CD4-positive, alpha-beta T cell (primary cell): ENCODE measurements at regions not wholly inside any gene's neighbourhood (a gene's known extent, or its start where the extent isn't known, plus 50 kb on each side); places are given as distances from the start of the nearest gene placed in this dataset.

Experiments
- ATAC-seq: fragments of 200-7000 bp; cut with Tn5 transposase; one replicate; pipeline ENCODE4 v1.10.0; 2022; ENCODE audit warnings: mild to moderate bottlenecking; ENCODE audit not compliant: poor library complexity
- CTCF ChIA-PET: fragments of 350-600 bp; sonication (Branson Sonifier 250); formaldehyde crosslinking; loops from one replicate; lab custom pipeline; 2021; ENCODE audit warnings: antibody characterized with exemption, inconsistent platforms; lab: Charles Lee
- POLR2A ChIA-PET: fragments of 350-600 bp; sonication (Branson Sonifier 250); formaldehyde crosslinking; loops from one replicate; lab custom pipeline; 2021; ENCODE audit warnings: antibody characterized with exemption, inconsistent platforms; lab: Charles Lee
- DNase-seq, 14 experiments: peaks; one replicate each; pipeline ENCODE4 v3.0.0-alpha.2; 2013 to 2020; ENCODE audit warnings: mixed read lengths in 2 of 14
- H3K27ac ChIP-seq, 2 donors: one replicate each; pipeline versions ENCODE4 v1.5.1 to v1.7.0; 2013; ENCODE audit warnings: low read length in 2 of 2, low read depth in 1 of 2, mild to moderate bottlenecking in 1 of 2
- H3K27me3 ChIP-seq, 2 experiments: 1 replicate in 1 of 2; 2 replicates in 1 of 2; pipeline versions ENCODE4 v1.6.1 to v1.7.0; 2013; ENCODE audit warnings: low read length in 2 of 2, control low read depth in 1 of 2, mild to moderate bottlenecking in 1 of 2, moderate library complexity in 1 of 2; ENCODE audit not compliant: insufficient read depth in 2 of 2, control insufficient read depth in 1 of 2
- H3K36me3 ChIP-seq: one replicate; pipeline ENCODE4 v1.6.1; 2013; ENCODE audit warnings: low read length, control low read depth; ENCODE audit not compliant: insufficient read depth
- H3K4me1 ChIP-seq: one replicate; pipeline ENCODE4 v1.6.1; 2013; ENCODE audit warnings: low read length, control low read depth; ENCODE audit not compliant: insufficient read depth
- H3K4me3 ChIP-seq: one replicate; pipeline ENCODE4 v1.5.1; 2013; ENCODE audit warnings: mild to moderate bottlenecking, low read length, moderate library complexity
- H3K9me3 ChIP-seq, 2 experiments: 1 replicate in 1 of 2; 2 replicates in 1 of 2; pipeline versions ENCODE4 v1.6.1 to v1.7.0; 2013; ENCODE audit warnings: low read length in 2 of 2, mild to moderate bottlenecking in 2 of 2, control low read depth in 1 of 2, moderate library complexity in 1 of 2; ENCODE audit not compliant: control insufficient read depth in 1 of 2, insufficient read depth in 1 of 2
- H3K27ac Mint-ChIP-seq: one replicate; pipeline ENCODE4 v1.8.0; 2020; ENCODE audit warnings: mixed read lengths
- H3K27me3 Mint-ChIP-seq: one replicate; pipeline ENCODE4 v1.8.0; 2021; ENCODE audit warnings: mixed read lengths
- H3K36me3 Mint-ChIP-seq: one replicate; pipeline ENCODE4 v1.8.0; 2021; ENCODE audit warnings: low read depth, mixed read lengths
- H3K4me1 Mint-ChIP-seq: one replicate; pipeline ENCODE4 v1.8.0; 2021; ENCODE audit warnings: low read depth, mixed read lengths
- H3K4me3 Mint-ChIP-seq: one replicate; pipeline ENCODE4 v1.8.0; 2020; ENCODE audit warnings: mild to moderate bottlenecking, mixed read lengths
- H3K9me3 Mint-ChIP-seq: one replicate; pipeline ENCODE4 v1.8.0; 2020; ENCODE audit warnings: mixed read lengths
- intact Hi-C, 2 experiments: fragments of 100-400 bp; cut with DNase I in 1 of 2; cut with micrococcal nuclease in 1 of 2; formaldehyde crosslinking; loops; one replicate each; pipeline versions ENCODE4 v1.15.1 to v1.9.0; 2023 to 2025; cut with DNase I, micrococcal nuclease
- TF ChIP-seq, protein P1 (sequence below): fragments of 200-600 bp; IDR thresholded peaks from one replicate; pipeline ENCODE4 v1.8.0; 2022; ENCODE audit warnings: antibody characterized with exemption, mild to moderate bottlenecking

DNA sequence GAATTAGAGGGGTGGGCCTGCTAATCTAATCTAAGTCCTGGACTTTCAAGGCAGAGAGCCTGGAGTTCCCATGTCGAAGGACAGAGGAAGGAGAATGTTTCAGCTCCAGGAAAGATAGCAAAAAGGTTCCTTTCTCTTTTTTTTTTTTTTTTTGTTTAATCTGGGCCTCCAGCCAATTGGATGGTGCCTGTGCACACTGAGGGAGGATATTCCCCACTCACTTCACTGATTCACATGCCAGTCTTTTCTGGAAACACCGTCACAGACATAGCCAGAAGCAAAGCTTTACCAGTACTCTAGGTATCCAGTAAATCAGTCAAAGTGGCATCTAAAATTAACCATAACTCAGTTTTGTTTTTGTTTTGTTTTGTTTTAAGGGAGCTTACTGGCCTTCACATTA, 721.1 kb downstream of the TENT5A start:
- no peak overlapping the region for H3K27ac Mint-ChIP-seq
- H3K4me3 Mint-ChIP-seq = no peak overlapping the region
- no peaks in the 10 kb centered on the region for H3K36me3 Mint-ChIP-seq
- ChIA-PET POLR2A (no interaction called here), CTCF (no interaction called here)
- TF ChIP-seq, protein P1, sequence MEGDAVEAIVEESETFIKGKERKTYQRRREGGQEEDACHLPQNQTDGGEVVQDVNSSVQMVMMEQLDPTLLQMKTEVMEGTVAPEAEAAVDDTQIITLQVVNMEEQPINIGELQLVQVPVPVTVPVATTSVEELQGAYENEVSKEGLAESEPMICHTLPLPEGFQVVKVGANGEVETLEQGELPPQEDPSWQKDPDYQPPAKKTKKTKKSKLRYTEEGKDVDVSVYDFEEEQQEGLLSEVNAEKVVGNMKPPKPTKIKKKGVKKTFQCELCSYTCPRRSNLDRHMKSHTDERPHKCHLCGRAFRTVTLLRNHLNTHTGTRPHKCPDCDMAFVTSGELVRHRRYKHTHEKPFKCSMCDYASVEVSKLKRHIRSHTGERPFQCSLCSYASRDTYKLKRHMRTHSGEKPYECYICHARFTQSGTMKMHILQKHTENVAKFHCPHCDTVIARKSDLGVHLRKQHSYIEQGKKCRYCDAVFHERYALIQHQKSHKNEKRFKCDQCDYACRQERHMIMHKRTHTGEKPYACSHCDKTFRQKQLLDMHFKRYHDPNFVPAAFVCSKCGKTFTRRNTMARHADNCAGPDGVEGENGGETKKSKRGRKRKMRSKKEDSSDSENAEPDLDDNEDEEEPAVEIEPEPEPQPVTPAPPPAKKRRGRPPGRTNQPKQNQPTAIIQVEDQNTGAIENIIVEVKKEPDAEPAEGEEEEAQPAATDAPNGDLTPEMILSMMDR = no peak
- Histone ChIP-seq H3K4me1 (no peaks in the 10 kb centered on the region), H3K27me3 (no peaks in the 10 kb centered on the region), H3K36me3 (no peaks in the 10 kb centered on the region), H3K4me3 (no peak overlapping the region), H3K9me3 (peaks cover 0 to 8% of the 10 kb centered on the region in 2 experiments), H3K27ac (no peak overlapping the region)
- intact Hi-C loops = no loop called here
- H3K27me3 Mint-ChIP-seq = no peaks in the 10 kb centered on the region
- ATAC-seq (no peak), DNase-seq (no peak)
- no peaks in the 10 kb centered on the region for H3K9me3 Mint-ChIP-seq
- no peaks in the 10 kb centered on the region for H3K4me1 Mint-ChIP-seq

DNA sequence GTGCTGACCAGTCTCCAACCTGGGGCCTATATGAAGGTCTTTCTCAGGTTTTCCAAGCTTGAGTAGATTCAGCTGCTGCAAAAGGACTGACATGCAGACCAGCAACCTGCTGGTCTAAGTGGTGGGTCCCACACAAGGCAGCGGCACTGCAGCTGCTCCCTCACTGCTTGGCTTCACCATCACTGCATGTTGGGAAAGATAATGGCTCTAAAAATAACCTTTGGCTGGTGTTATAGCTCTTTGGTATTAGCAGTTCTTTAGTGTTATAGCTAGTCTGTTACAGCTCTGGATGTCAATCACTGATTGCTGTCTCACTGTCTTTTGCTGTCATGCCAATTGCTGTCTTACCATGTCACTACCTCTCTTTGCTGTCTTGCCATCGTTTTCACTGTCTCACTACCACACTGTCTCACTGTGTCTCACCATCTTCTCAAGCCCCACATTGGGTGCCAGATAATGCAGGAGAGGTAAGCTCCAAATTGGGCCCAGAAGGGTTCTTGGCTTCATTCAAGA, 726.4 kb downstream of the TENT5A start:
- intact Hi-C loops = no loop called here
- no peak overlapping the region for H3K4me3 Mint-ChIP-seq
- ChIA-PET POLR2A (no interaction called here), CTCF (no interaction called here)
- H3K9me3 Mint-ChIP-seq = peaks cover 6% of the 10 kb centered on the region
- Histone ChIP-seq H3K9me3 (peaks cover 0 to 12% of the 10 kb centered on the region in 2 experiments), H3K4me1 (no peaks in the 10 kb centered on the region), H3K36me3 (no peaks in the 10 kb centered on the region), H3K27me3 (no peaks in the 10 kb centered on the region), H3K4me3 (no peak overlapping the region), H3K27ac (no peak overlapping the region)
- TF ChIP-seq, protein P1 = no peak
- DNase-seq (no peak), ATAC-seq (no peak)
- H3K4me1 Mint-ChIP-seq = no peaks in the 10 kb centered on the region
- H3K36me3 Mint-ChIP-seq = no peaks in the 10 kb centered on the region
- H3K27ac Mint-ChIP-seq = no peak overlapping the region
- H3K27me3 Mint-ChIP-seq = no peaks in the 10 kb centered on the region

DNA sequence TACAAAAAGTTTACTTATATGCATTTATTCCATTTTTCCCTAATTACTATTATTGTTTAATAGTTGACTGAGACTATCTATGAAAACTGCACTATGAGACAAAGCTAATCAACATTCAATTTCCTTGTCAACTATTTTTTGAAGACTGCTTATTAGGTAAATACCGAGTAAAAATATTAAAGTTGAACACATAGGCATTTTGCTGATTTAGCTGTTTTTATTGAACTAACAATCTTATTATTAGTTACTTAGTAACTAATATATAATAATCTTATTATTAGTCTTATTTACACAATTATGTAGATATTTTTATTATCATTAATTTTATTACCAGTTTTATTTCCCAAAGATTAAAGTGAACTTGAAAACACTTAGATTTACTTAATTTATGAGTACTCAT, 728.8 kb downstream of the TENT5A start:
- Histone ChIP-seq H3K9me3 (peaks cover 0 to 9% of the 10 kb centered on the region in 2 experiments), H3K36me3 (no peaks in the 10 kb centered on the region), H3K27ac (no peak overlapping the region), H3K4me3 (no peak overlapping the region), H3K4me1 (no peaks in the 10 kb centered on the region), H3K27me3 (no peaks in the 10 kb centered on the region)
- Mint-ChIP-seq H3K9me3 (peaks cover 6% of the 10 kb centered on the region), H3K4me1 (no peaks in the 10 kb centered on the region), H3K36me3 (no peaks in the 10 kb centered on the region), H3K27me3 (no peaks in the 10 kb centered on the region), H3K4me3 (no peak overlapping the region), H3K27ac (no peak overlapping the region)
- no peak for ATAC-seq
- TF ChIP-seq, protein P1 = no peak
- intact Hi-C loops = no loop called here
- ChIA-PET CTCF (no interaction called here), POLR2A (no interaction called here)
- DNase-seq = no peak
